Ovary (tissue), 7 donors: ENCODE measurements at regions not wholly inside any gene's neighbourhood (a gene's known extent, or its start where the extent isn't known, plus 50 kb on each side); places are given as distances from the start of the nearest gene placed in this dataset.

Experiments used
- DNase-seq, 5 donors: peaks; one replicate each; pipeline ENCODE4 v3.0.0-alpha.2; 2019 to 2020
- H3K27ac ChIP-seq, 2 donors: fragments of 200-600 bp; one replicate each; pipeline versions ENCODE4 v1.5.1 to v1.8.0; 2019 to 2022
- H3K27me3 ChIP-seq: fragments of 200-600 bp; one replicate; pipeline ENCODE4 v1.8.0; 2022
- H3K36me3 ChIP-seq: fragments of 200-600 bp; sonication (generic); one replicate; pipeline ENCODE4 v1.5.1; 2019
- H3K4me1 ChIP-seq: one replicate; pipeline ENCODE4 v1.8.1; 2013; ENCODE audit warnings: mild to moderate bottlenecking, moderate library complexity; ENCODE audit not compliant: insufficient read depth
- H3K4me3 ChIP-seq: fragments of 200-600 bp; sonication (generic); one replicate; pipeline ENCODE4 v1.5.1; 2017
- H3K9me3 ChIP-seq, 2 donors: fragments of 200-600 bp in 1 of 2; sonication (generic) in 1 of 2; one replicate each; pipeline versions ENCODE4 v1.5.1 to v1.8.1; 2013 to 2019; ENCODE audit warnings: mild to moderate bottlenecking in 1 of 2, moderate library complexity in 1 of 2
- EP300 ChIP-seq: sonication (generic); formaldehyde crosslinking; IDR thresholded peaks from one replicate; pipeline ENCODE4 v1.6.1; 2017; ENCODE audit warnings: antibody characterized with exemption
- POLR2A ChIP-seq: fragments of 450-650 bp; IDR thresholded peaks from one replicate; pipeline ENCODE4 v1.6.1; 2017; ENCODE audit warnings: antibody characterized with exemption, mild to moderate bottlenecking, moderate library complexity
- WGBS, 3 donors: extraction: QIAGEN DNeasy Blood & Tissue Kit in 1 of 3; methylation state at CpG; one replicate each; pipeline versions ENCODE4 v1.1.5 to v1.1.7; 2013 to 2017; 5-methylcytosine and 5-hydroxymethylcytosine counted together
- intact Hi-C, 4 donors: fragments of 100-400 bp; cut with DNase I; formaldehyde crosslinking; loops; one replicate each; pipeline versions ENCODE4 v1.11.0 to v1.15.1; 2022 to 2023
- TF ChIP-seq, protein P1 (sequence below), 3 donors: fragments of 450-650 bp in 2 of 3; fragments of 200-600 bp in 1 of 3; IDR thresholded peaks; one replicate each; pipeline versions ENCODE4 v1.5.1 to v1.8.0; 2016 to 2022; ENCODE audit warnings: antibody characterized with exemption in 3 of 3, mild to moderate bottlenecking in 1 of 3
- donor health status: DM: no; HTN: no; CAD: no; lungs with moderate emphysema.
- donor health status: DM: no; HTN: no; CAD: no.
- donor health status: Bipolar disorder and iron deficiency.
- donor health status: DM: no; HTN: no; CAD: no.
- donor health status: DM: yes; HTN: yes; CAD: no.

DNA sequence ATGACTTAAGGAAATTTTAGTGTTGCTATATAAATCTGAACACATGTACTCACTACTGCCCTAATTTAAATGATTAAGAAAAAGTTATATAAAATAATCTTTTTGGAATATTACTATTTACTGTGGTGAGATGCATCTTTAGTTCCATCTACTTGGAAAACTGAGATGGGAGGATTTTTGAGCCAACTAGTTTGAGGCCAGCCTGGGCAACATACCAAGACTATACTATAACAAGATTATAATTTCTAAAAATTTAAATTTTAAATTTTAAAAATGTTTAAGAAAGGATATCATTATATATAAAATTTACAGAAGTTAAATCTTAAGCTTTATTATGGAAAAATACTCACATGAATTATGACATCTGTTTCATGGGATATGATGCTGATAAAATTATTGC is 530.8 kb upstream of the IGFBP3 start:
- H3K4me1 ChIP-seq: no peaks in the 10 kb centered on the region
- H3K9me3 ChIP-seq: no peaks in the 10 kb centered on the region
- no peak for DNase-seq
- no peak overlapping the region for H3K4me3 ChIP-seq
- H3K27me3 ChIP-seq: no peaks in the 10 kb centered on the region
- no peaks in the 10 kb centered on the region for H3K36me3 ChIP-seq
- intact Hi-C loops: no loop called here
- TF ChIP-seq, protein P1, sequence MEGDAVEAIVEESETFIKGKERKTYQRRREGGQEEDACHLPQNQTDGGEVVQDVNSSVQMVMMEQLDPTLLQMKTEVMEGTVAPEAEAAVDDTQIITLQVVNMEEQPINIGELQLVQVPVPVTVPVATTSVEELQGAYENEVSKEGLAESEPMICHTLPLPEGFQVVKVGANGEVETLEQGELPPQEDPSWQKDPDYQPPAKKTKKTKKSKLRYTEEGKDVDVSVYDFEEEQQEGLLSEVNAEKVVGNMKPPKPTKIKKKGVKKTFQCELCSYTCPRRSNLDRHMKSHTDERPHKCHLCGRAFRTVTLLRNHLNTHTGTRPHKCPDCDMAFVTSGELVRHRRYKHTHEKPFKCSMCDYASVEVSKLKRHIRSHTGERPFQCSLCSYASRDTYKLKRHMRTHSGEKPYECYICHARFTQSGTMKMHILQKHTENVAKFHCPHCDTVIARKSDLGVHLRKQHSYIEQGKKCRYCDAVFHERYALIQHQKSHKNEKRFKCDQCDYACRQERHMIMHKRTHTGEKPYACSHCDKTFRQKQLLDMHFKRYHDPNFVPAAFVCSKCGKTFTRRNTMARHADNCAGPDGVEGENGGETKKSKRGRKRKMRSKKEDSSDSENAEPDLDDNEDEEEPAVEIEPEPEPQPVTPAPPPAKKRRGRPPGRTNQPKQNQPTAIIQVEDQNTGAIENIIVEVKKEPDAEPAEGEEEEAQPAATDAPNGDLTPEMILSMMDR (IDR thresholded peaks at IDR 0.05): no peak
- TF ChIP-seq POLR2A (no peak), EP300 (no peak)
- no peak overlapping the region for H3K27ac ChIP-seq

DNA sequence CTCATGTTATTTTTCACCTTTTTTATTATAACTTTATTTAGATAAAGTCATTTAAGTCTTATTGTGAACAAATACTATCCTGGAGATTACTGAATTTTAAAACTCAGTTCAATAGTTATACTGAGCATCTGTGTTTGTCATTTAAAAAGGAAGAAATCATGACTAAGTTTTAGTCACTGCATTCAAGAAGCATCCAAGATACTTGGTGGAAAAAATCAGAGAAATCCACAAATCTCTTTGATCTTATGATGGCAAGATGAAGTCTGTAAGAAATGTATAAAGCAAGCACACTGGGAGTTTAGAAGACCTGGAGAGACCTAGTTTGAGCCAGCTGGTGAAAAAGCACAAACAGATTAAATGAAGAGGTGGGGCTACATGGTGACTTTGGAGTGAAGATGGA is 529.8 kb upstream of the IGFBP3 start:
- no peak for DNase-seq
- Histone ChIP-seq H3K27me3 (no peaks in the 10 kb centered on the region), H3K36me3 (no peaks in the 10 kb centered on the region), H3K9me3 (no peaks in the 10 kb centered on the region), H3K4me3 (no peak overlapping the region), H3K27ac (no peak overlapping the region), H3K4me1 (no peaks in the 10 kb centered on the region)
- no peak for TF ChIP-seq EP300
- TF ChIP-seq, protein P1 (IDR thresholded peaks at IDR 0.05): no peak
- no peak for TF ChIP-seq POLR2A
- intact Hi-C loops: no loop called here

DNA sequence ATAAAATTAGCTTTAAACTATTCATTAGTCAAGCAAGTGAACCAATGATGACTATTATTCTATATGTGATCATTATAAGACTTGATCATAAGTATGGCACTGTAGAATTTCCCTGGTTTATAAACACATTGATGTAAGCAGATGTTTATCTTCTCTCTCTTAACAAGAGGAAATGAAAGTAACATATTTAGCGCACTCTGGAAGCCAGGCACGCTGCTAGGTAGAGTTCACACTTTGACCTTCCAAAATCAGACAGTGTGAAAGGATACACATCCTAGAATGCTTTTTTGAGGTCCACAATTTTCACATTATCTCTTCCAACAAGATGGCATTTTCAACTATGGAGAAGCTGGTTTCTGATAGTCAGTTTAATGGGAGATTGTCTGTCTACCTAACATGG is 529.4 kb upstream of the IGFBP3 start:
- Histone ChIP-seq H3K4me1 (no peaks in the 10 kb centered on the region), H3K27ac (no peak overlapping the region), H3K9me3 (no peaks in the 10 kb centered on the region), H3K36me3 (no peaks in the 10 kb centered on the region), H3K4me3 (no peak overlapping the region), H3K27me3 (no peaks in the 10 kb centered on the region)
- 80 to 85% (median 81%) methylated on average over 2 of the region's 2 CpGs for WGBS, 3 donors
- intact Hi-C loops: no loop called here
- no peak for DNase-seq
- TF ChIP-seq, protein P1 (IDR thresholded peaks at IDR 0.05): no peak
- TF ChIP-seq POLR2A (no peak), EP300 (no peak)

DNA sequence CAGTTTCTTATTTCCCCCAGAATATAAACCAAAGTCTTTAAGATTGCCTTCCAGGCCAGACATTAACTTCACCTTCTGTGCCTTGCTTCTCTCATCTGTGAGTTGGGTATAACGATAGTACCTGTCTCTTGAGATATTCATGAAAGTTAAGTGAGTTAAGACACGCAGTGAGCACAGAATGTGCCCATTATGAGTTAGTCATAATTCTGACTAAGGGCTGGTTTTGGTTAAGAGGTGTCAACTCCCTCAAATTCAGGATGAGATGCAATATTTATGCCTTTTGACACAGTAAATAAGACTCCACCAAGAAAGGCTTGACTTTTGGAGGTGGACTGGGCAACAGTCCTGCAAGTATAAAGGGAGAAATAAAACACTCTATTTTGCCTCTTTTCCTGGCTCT is 528.7 kb upstream of the IGFBP3 start:
- no peak for DNase-seq
- intact Hi-C loops: no loop called here
- WGBS, 3 donors: 60 to 82% (median 77%) methylated on average over 2 of the region's 2 CpGs

More for the DNA sequence above, 528.7 kb upstream of the IGFBP3 start:
- H3K27me3 ChIP-seq: no peaks in the 10 kb centered on the region
- no peaks in the 10 kb centered on the region for H3K4me1 ChIP-seq
- H3K36me3 ChIP-seq: no peaks in the 10 kb centered on the region
- no peak overlapping the region for H3K27ac ChIP-seq
- no peak overlapping the region for H3K4me3 ChIP-seq
- no peak for TF ChIP-seq POLR2A
- TF ChIP-seq, protein P1 (IDR thresholded peaks at IDR 0.05): no peak
- TF ChIP-seq EP300: no peak
- no peaks in the 10 kb centered on the region for H3K9me3 ChIP-seq
